HG02870 (cell line): ENCODE measurements at regions not wholly inside any gene's neighbourhood (a gene's known extent, or its start where the extent isn't known, plus 50 kb on each side); places are given as distances from the start of the nearest gene placed in this dataset.

Experiments
- ATAC-seq: cut with Tn5 transposase; IDR thresholded peaks from one replicate; pipeline ENCODE4 v1.9.1; 2021; ENCODE audit warnings: mild to moderate bottlenecking, moderate library complexity; ENCODE audit not compliant: unreplicated experiment

DNA sequence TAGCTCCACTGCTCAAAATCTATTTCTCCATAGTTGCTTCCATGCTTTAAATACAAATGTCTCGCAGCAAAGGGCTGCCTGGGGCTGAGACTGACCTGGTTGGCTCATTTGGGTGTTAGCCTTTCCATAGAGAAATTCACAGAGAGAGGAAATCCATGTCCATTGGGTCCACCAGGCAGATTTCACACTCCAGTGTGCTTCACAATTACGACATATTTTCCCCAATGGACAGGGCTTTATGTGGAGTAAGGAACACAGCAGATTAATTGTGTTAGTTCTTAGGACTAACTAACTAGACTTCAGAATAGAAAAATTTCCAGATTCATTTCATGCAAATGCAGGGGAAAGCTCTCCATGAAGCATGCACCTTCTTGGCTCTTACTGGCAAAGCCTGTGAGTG is 180.7 kb downstream of the FBXO15 start:
- no peak for ATAC-seq

DNA sequence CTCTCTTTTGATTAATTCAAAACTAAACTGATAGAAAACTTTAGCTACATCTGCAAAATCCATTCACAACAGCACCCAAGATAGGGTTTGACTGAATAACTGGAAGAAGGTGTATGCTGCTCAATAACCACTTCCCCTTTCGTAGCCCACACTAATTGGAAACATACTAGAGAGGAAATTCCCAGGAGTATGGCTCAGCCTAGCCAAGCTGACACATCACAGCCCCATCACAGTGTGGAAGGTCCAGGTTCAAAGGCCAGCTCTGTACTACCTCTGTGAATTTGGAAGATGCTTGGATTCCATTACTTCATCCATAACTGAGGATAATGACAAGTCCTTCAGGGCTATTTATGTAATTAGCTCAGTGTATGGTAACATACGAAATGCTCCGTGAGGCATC is 185.4 kb downstream of the FBXO15 start:
- peak; percentile 65 for ATAC-seq

GRCh38 chr18:73961804-73962203 is 185.8 kb downstream of the FBXO15 start:
- ATAC-seq, result no peak

GRCh38 chr18:73959352-73959751 is 188.3 kb downstream of the FBXO15 start:
- no peak for ATAC-seq

DNA sequence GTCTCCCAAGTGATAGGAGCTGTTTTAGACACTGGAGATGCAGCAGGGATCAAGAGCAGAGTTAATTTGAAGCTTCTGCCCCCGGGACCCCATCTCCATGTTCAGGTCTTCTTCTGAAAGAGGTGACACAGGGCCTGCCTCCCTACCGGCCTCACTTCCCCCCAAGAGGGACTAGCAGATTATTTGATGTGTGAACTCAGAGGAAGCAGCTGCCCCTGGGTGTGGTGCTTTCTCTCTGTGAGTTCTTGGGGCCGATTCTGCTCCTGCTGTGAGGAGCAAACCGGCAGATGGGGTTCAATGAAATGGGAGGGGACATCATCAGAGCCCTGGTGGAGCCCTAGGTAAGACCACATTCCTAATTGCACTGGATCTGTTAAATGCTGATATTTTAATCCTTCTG is 193.4 kb downstream of the FBXO15 start:
- ATAC-seq, result no peak

DNA sequence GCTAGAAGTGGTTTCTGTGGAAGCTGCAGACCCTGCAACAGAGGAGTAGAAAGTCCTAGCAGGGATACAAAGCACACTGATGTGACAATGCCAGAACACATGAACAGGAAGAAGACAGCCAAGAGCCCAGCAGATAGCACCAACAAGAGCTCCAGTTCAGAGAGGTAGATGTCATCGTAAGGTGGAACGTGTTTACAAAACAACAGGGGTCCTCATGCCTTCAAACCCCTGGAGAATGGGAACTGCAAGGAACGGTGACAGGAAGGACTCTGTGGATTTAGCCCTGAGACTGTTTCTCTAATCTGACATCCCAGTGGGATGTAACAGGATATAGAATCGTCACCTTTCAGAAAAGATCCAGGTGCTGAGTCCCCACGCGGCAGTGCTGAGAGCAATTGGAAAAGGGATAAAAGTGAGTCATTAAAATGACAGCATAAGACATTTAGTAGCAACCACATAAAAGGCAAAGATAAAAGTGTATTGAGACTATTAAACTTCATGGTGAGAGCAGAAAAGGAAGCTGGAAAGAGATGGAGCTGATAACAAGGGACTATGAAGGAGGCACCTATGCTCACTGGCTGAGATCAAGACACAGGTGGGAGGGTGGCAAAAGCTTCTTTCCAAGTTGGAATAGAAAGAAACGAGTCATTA is 195.2 kb downstream of the FBXO15 start:
- no peak for ATAC-seq

- ATAC-seq, result no peak
These were observed 197.4 kb downstream of the FBXO15 start for GRCh38 chr18:73950116-73950700.

DNA sequence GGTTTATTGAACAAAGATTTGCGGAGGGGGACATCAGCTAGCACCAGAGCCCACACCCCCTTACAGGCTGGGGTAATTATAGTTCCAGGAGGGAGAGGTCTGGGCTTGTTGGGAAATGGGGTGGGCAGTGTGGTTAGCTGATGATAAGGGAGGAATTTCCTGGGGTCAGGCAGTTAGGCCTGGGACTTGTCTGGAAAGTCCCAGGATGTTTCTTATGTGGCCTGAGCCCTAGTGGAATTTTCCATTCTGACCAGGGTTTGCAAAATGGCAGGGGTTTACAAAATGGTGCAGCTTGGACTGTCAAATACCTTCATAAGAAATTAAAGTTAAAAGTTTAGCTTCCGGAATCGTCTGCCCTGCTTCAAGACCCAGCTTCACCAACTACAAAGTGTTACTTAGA is 199.1 kb downstream of the FBXO15 start:
- no peak for ATAC-seq

GRCh38 chr18:73948084-73948483 is 199.6 kb downstream of the FBXO15 start:
- no peak for ATAC-seq

DNA sequence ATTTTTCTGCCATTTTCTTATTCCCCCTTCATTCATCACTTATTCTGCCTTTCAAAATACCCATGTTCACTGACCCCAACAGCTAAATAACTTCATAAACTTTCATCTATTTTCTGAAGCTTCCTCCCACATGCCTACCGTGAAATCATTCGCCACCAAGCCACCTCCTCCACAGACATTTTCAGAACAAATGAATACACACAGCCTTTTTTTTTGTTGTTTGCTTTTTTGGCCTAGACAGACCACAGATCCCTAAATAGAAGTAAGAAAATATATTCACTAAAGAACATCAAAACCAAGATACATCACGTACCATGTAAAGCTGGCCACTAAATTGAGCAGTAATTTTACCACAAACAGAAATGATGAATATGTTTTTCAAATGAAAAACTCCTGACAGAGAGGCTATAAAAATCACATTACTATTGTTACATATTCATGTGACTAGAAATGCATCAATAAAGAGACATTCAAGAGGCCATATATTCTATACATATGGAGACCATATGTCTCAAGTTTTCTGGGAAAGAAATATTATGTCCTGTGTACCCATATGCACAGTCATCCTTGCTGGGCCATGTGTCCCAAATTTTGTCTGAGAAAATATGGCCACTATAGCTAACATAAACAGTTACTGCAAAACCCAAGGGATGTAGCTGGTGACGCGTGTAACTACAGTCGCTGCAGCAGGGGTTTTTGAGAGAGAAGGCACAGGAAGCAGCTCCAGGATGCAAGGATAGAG is 200.3 kb downstream of the FBXO15 start:
- ATAC-seq, result no peak

- no peak for ATAC-seq
These were observed 202.4 kb downstream of the FBXO15 start for GRCh38 chr18:73945130-73945792.

- ATAC-seq, result no peak
These were observed 202.9 kb downstream of the FBXO15 start for GRCh38 chr18:73944715-73945114.

GRCh38 chr18:73943763-73944162 is 203.9 kb downstream of the FBXO15 start:
- ATAC-seq, result no peak

GRCh38 chr18:73942956-73943355 is 204.7 kb downstream of the FBXO15 start:
- ATAC-seq, result no peak

- no peak for ATAC-seq
These were observed 205.5 kb downstream of the FBXO15 start for GRCh38 chr18:73942081-73942625.

- ATAC-seq, result no peak
These were observed 206.9 kb downstream of the FBXO15 start for GRCh38 chr18:73940721-73941120.

- ATAC-seq, result no peak
These were observed 208.2 kb downstream of the FBXO15 start for GRCh38 chr18:73939391-73939790.

- no peak for ATAC-seq
These were observed 213.9 kb downstream of the FBXO15 start for GRCh38 chr18:73933685-73934084.

DNA sequence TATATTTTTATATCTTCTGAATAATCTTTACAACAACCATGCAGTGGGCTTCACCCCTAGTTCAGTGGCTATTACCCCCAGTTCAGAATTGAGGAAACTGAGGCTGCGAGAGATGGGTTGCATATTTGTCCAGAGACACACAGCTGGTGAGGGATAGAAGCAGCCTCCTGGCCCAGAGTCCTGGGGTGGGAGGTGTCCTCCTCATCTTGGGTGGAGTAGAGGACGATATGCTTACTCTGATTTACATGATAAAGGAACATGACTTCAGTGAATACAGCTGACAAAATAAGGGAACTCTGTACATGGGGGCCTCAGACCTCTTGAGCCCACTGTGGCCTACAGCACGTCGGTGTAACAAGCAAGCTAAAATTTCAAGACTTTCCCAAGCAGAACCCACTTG is 214.7 kb downstream of the FBXO15 start:
- no peak for ATAC-seq

GRCh38 chr18:73927496-73927895 is 220.1 kb downstream of the FBXO15 start:
- ATAC-seq, result no peak

GRCh38 chr18:73924836-73925235 is 222.8 kb downstream of the FBXO15 start:
- no peak for ATAC-seq
